Fibroblast of pulmonary artery (primary cell): ENCODE measurements at regions not wholly inside any gene's neighbourhood (a gene's known extent, or its start where the extent isn't known, plus 50 kb on each side); places are given as distances from the start of the nearest gene placed in this dataset.

ENCODE experiments used
- DNase-seq: peaks from one replicate; pipeline ENCODE4 v3.0.0-alpha.2; 2010; ENCODE audit warnings: low read depth
- H3K4me3 ChIP-seq: replicated peaks from 2 replicates; pipeline ENCODE4 v1.5.1; 2011; ENCODE audit warnings: low read depth, mild to moderate bottlenecking, control low read depth, low read length, moderate library complexity
- TF ChIP-seq, protein P1 (sequence below): IDR thresholded peaks from 2 replicates; pipeline ENCODE4 v1.5.1; 2011; ENCODE audit warnings: mild to moderate bottlenecking, control low read depth, low read length, inconsistent platforms; ENCODE audit errors: missing control alignments

DNA sequence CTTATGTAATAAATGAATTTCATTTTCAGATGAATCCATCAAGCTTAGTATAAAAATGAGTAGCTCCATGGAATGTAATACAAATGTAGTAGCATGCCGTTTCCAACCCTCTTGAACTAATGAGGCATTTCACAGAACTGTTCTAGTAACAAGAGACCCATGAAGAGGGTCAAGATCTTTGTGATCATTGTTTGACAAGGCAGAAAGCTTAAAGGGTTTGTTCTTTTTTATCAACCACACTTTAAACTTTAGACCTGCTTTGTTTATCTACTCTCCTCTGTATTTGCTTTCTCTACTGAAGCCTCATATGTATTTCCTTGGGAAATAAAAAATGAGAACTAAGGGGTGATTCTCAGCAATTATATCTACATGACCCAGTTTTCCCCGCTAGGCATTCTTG is 513.9 kb downstream of the ARAP2 start:
- no peak for DNase-seq
- H3K4me3 ChIP-seq, result no peak overlapping the region
- TF ChIP-seq, protein P1, sequence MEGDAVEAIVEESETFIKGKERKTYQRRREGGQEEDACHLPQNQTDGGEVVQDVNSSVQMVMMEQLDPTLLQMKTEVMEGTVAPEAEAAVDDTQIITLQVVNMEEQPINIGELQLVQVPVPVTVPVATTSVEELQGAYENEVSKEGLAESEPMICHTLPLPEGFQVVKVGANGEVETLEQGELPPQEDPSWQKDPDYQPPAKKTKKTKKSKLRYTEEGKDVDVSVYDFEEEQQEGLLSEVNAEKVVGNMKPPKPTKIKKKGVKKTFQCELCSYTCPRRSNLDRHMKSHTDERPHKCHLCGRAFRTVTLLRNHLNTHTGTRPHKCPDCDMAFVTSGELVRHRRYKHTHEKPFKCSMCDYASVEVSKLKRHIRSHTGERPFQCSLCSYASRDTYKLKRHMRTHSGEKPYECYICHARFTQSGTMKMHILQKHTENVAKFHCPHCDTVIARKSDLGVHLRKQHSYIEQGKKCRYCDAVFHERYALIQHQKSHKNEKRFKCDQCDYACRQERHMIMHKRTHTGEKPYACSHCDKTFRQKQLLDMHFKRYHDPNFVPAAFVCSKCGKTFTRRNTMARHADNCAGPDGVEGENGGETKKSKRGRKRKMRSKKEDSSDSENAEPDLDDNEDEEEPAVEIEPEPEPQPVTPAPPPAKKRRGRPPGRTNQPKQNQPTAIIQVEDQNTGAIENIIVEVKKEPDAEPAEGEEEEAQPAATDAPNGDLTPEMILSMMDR, result no peak

DNA sequence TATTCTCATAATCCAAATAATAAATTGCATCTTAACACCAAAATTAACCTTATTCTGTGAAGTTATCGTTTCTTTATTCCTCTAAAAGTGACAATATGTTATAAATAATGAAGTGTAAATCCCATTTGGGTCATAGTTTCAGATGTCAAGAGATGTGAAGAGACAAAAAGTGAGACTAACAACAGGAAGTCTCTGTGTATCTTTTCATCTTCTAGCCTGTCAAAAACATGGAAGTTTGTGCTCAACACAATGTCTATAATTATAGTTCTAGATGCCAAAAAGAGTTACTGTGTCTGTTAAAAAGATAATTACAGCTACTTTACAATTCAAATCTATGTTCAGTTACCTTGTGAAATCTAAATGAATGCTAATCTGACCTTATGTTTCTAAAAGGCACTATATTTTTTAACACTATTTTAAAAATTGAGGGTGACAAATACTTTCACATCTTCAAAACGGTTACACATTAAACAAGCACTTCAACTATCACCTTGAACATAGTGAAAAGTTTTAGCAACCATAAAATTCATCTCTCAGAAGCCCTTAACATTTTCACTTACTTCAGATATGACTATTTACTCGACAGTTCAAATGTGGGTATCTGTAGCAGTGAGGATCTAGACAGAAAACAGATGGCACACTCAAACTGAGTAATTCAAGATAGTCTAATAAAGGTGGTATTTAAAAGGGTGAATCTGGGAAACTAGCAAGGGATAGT is 509.8 kb downstream of the ARAP2 start:
- DNase-seq, result no peak
- H3K4me3 ChIP-seq, result no peak overlapping the region
- TF ChIP-seq, protein P1, result no peak

GRCh38 chr4:35739308-35739707 is 505.0 kb downstream of the ARAP2 start:
- no peak overlapping the region for H3K4me3 ChIP-seq
- DNase-seq, result no peak
- TF ChIP-seq, protein P1, result no peak

- H3K4me3 ChIP-seq, result no peak overlapping the region
- no peak for DNase-seq
- TF ChIP-seq, protein P1, result no peak
Observed at GRCh38 chr4:35754047-35754446, 490.3 kb downstream of the ARAP2 start.

GRCh38 chr4:35757836-35758235 is 486.5 kb downstream of the ARAP2 start:
- H3K4me3 ChIP-seq, result no peak overlapping the region
- TF ChIP-seq, protein P1, result no peak
- no peak for DNase-seq

GRCh38 chr4:35760807-35761206 is 483.5 kb downstream of the ARAP2 start:
- H3K4me3 ChIP-seq, result no peak overlapping the region
- TF ChIP-seq, protein P1, result no peak
- DNase-seq, result no peak

DNA sequence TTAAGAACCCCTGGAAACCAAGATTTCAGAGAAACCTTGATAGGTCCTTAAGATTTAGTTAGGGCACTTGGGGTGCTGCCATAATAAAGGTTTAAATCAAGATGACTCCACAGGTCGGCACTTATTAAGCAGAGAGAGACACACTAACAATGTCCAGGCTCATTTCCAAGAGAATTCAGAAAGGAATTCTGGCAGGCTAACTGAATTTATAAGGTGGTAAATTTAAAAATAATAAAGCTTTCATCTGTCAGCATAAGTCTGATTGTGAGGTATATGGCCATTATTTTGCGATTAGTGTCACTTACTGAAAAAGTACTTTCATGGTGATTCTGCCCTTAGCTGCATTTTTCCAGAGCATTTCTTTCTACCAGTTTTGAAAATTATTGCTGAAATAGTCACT is 472.7 kb downstream of the ARAP2 start:
- DNase-seq, result no peak

More for the DNA sequence above, 472.7 kb downstream of the ARAP2 start:
- H3K4me3 ChIP-seq, result no peak overlapping the region
- TF ChIP-seq, protein P1, result no peak
